Suprapubic skin (tissue), 3 donors: ENCODE measurements at regions not wholly inside any gene's neighbourhood (a gene's known extent, or its start where the extent isn't known, plus 50 kb on each side); places are given as distances from the start of the nearest gene placed in this dataset.
"Not testable (repeated sequence)": the region's sequence is repeated elsewhere in the genome, so short reads cannot be mapped to it uniquely, and the experiment has no call there.

Source experiments
- POLR2AphosphoS5 ChIP-seq, 3 donors: sonication (generic); formaldehyde crosslinking; IDR thresholded peaks; one replicate each; pipeline ENCODE4 v1.6.1; 2017; ENCODE audit warnings: antibody characterized with exemption in 3 of 3
- TF ChIP-seq, protein P1 (sequence below), 2 donors: fragments of 200-600 bp in 1 of 2; fragments of 450-650 bp in 1 of 2; sonication (generic) in 1 of 2; IDR thresholded peaks; one replicate each; pipeline ENCODE4 v1.5.1; 2016 to 2019; ENCODE audit warnings: antibody characterized with exemption in 2 of 2, mild to moderate bottlenecking in 1 of 2, moderate library complexity in 1 of 2

DNA sequence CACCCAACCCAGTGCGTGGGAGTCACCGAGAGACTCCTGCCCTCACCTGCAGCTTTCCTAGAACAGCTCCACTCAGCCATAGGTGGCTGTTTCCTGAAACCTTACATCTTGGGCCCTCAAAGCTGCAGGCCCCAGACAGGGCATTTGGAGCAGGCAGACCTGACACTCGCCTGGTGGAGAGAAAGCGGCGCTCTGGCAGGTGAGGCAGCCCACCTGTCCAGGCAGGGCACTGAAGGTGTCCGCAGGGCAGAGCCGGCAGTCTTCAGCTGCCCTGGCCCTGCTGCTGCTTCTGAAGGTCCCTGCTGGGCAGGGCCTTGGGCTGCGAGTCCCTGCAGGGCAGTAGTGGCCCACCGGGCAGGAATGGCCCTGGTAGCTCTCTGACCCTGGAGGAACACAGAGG is 93.3 kb downstream of the MALL start:
- TF ChIP-seq, protein P1, sequence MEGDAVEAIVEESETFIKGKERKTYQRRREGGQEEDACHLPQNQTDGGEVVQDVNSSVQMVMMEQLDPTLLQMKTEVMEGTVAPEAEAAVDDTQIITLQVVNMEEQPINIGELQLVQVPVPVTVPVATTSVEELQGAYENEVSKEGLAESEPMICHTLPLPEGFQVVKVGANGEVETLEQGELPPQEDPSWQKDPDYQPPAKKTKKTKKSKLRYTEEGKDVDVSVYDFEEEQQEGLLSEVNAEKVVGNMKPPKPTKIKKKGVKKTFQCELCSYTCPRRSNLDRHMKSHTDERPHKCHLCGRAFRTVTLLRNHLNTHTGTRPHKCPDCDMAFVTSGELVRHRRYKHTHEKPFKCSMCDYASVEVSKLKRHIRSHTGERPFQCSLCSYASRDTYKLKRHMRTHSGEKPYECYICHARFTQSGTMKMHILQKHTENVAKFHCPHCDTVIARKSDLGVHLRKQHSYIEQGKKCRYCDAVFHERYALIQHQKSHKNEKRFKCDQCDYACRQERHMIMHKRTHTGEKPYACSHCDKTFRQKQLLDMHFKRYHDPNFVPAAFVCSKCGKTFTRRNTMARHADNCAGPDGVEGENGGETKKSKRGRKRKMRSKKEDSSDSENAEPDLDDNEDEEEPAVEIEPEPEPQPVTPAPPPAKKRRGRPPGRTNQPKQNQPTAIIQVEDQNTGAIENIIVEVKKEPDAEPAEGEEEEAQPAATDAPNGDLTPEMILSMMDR (IDR thresholded peaks at IDR 0.05), result not testable (repeated sequence)
- not testable (repeated sequence) for TF ChIP-seq POLR2AphosphoS5 (IDR thresholded peaks at IDR 0.05)
